Psoas muscle (tissue), 7 donors: ENCODE measurements at regions not wholly inside any gene's neighbourhood (a gene's known extent, or its start where the extent isn't known, plus 50 kb on each side); places are given as distances from the start of the nearest gene placed in this dataset.

Experiments used
- ATAC-seq, 4 donors: fragments of 200-7000 bp; cut with Tn5 transposase; one replicate each; pipeline ENCODE4 v1.9.1; 2020; ENCODE audit warnings: moderate library complexity in 3 of 4, mild to moderate bottlenecking in 2 of 4
- DNase-seq, 2 donors: peaks; one replicate each; pipeline ENCODE4 v3.0.0-alpha.2; 2020
- H3K27ac ChIP-seq: fragments of 200-600 bp; one replicate; pipeline ENCODE4 v1.8.0; 2022
- H3K27me3 ChIP-seq, 3 donors: fragments of 200-600 bp in 1 of 3; one replicate each; pipeline versions ENCODE4 v1.6.1 to v1.8.0; 2013 to 2022; ENCODE audit warnings: low read length in 2 of 3, mild to moderate bottlenecking in 2 of 3, moderate library complexity in 1 of 3; ENCODE audit not compliant: insufficient read depth in 3 of 3
- H3K36me3 ChIP-seq, 2 donors: fragments of 200-600 bp in 1 of 2; one replicate each; pipeline versions ENCODE4 v1.6.1 to v1.8.0; 2013 to 2022; ENCODE audit warnings: low read depth in 1 of 2, mild to moderate bottlenecking in 1 of 2, moderate library complexity in 1 of 2; ENCODE audit not compliant: insufficient read depth in 1 of 2
- H3K4me1 ChIP-seq: fragments of 200-600 bp; one replicate; pipeline ENCODE4 v1.8.0; 2022
- H3K4me3 ChIP-seq: fragments of 200-600 bp; one replicate; pipeline ENCODE4 v1.8.0; 2022; ENCODE audit warnings: mild to moderate bottlenecking
- H3K9me3 ChIP-seq: fragments of 200-600 bp; one replicate; pipeline ENCODE4 v1.8.0; 2022
- WGBS, 3 donors: extraction: QIAGEN DNeasy Blood & Tissue Kit; methylation state at CpG; one replicate each; pipeline versions ENCODE4 v1.1.6 to v1.1.7; 2013; 5-methylcytosine and 5-hydroxymethylcytosine counted together
- intact Hi-C, 2 donors: fragments of 100-400 bp; cut with DNase I; formaldehyde crosslinking; loops; one replicate each; pipeline versions ENCODE4 v1.11.0 to v1.14.2; 2022
- TF ChIP-seq, protein P1 (sequence below): fragments of 200-600 bp; IDR thresholded peaks from one replicate; pipeline ENCODE4 v1.8.0; 2022; ENCODE audit warnings: antibody characterized with exemption
- donor health status: healthy with polysubstance abuse.
- donor health status: DM: no; HTN: no; CAD: no; lungs with moderate emphysema.
- donor health status: Bipolar disorder and iron deficiency.
- donor health status: healthy.
- donor health status: DM: yes; HTN: yes; CAD: no.
- donor health status: DM: no; HTN: no; CAD: no.
- donor health status: DM: yes; HTN: yes; CAD: no.

- peak in 3 of 4 donors; percentile 10 to 28 (median 17) for ATAC-seq
- no peaks in the 10 kb centered on the region for H3K9me3 ChIP-seq
- TF ChIP-seq, protein P1, sequence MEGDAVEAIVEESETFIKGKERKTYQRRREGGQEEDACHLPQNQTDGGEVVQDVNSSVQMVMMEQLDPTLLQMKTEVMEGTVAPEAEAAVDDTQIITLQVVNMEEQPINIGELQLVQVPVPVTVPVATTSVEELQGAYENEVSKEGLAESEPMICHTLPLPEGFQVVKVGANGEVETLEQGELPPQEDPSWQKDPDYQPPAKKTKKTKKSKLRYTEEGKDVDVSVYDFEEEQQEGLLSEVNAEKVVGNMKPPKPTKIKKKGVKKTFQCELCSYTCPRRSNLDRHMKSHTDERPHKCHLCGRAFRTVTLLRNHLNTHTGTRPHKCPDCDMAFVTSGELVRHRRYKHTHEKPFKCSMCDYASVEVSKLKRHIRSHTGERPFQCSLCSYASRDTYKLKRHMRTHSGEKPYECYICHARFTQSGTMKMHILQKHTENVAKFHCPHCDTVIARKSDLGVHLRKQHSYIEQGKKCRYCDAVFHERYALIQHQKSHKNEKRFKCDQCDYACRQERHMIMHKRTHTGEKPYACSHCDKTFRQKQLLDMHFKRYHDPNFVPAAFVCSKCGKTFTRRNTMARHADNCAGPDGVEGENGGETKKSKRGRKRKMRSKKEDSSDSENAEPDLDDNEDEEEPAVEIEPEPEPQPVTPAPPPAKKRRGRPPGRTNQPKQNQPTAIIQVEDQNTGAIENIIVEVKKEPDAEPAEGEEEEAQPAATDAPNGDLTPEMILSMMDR: no peak
- no peak for DNase-seq
- 29 to 60% (median 46%) methylated on average over 3 of the region's 3 CpGs for WGBS, 3 donors
- intact Hi-C loops: no loop called here
- H3K4me3 ChIP-seq: no peak overlapping the region
- no peaks in the 10 kb centered on the region for H3K36me3 ChIP-seq
- H3K4me1 ChIP-seq: peaks cover 4% of the 10 kb centered on the region
- no peaks in the 10 kb centered on the region for H3K27me3 ChIP-seq
- peak overlapping the region; percentile 71 for H3K27ac ChIP-seq
These were observed 87.0 kb downstream of the LIPG start for GRCh38 chr18:49648811-49649210.
